Endodermal cell (in vitro differentiated cells): ENCODE measurements at regions not wholly inside any gene's neighbourhood (a gene's known extent, or its start where the extent isn't known, plus 50 kb on each side); places are given as distances from the start of the nearest gene placed in this dataset.

Experiments
- DNase-seq: peaks from one replicate; pipeline ENCODE4 v3.0.0-alpha.2; 2017
- H3K27ac ChIP-seq: 2 replicates; pipeline ENCODE4 v1.5.1; 2013; ENCODE audit warnings: mild to moderate bottlenecking, low read depth, low read length, moderate library complexity
- H3K27me3 ChIP-seq: 2 replicates; pipeline ENCODE4 v1.6.1; 2013; ENCODE audit warnings: mild to moderate bottlenecking, low read length, moderate library complexity; ENCODE audit not compliant: insufficient read depth, control insufficient read depth, poor library complexity, severe bottlenecking
- H3K36me3 ChIP-seq: 2 replicates; pipeline ENCODE4 v1.7.0; 2013; ENCODE audit warnings: mild to moderate bottlenecking, low read length, moderate library complexity; ENCODE audit not compliant: control insufficient read depth, insufficient read depth
- H3K4me1 ChIP-seq: one replicate; pipeline ENCODE4 v1.7.0; 2013; ENCODE audit warnings: low read length; ENCODE audit not compliant: control insufficient read depth, insufficient read depth
- H3K4me3 ChIP-seq: 2 replicates; pipeline ENCODE4 v1.5.1; 2013; ENCODE audit warnings: mild to moderate bottlenecking, low read length, moderate library complexity
- H3K9ac ChIP-seq: 2 replicates; pipeline ENCODE4 v1.6.1; 2013; ENCODE audit warnings: mild to moderate bottlenecking, low read length, moderate library complexity; ENCODE audit not compliant: poor library complexity, severe bottlenecking; ENCODE audit errors: extremely low read depth
- H3K9me3 ChIP-seq: 2 replicates; pipeline ENCODE4 v1.6.1; 2013; ENCODE audit warnings: mild to moderate bottlenecking, low read length, moderate library complexity; ENCODE audit not compliant: control insufficient read depth
- H3K27ac Mint-ChIP-seq: 2 replicates; pipeline ENCODE4 v1.8.0; 2020; ENCODE audit warnings: mixed read lengths
- H3K27me3 Mint-ChIP-seq: 2 replicates; pipeline ENCODE4 v1.8.0; 2021; ENCODE audit warnings: mild to moderate bottlenecking, mixed read lengths; ENCODE audit not compliant: insufficient read depth
- H3K36me3 Mint-ChIP-seq: 2 replicates; pipeline ENCODE4 v1.8.0; 2020; ENCODE audit warnings: low read depth, mixed read lengths
- H3K4me1 Mint-ChIP-seq: 2 replicates; pipeline ENCODE4 v1.8.0; 2020; ENCODE audit warnings: mixed read lengths
- H3K4me3 Mint-ChIP-seq: 2 replicates; pipeline ENCODE4 v1.8.0; 2020; ENCODE audit warnings: mild to moderate bottlenecking, moderate library complexity, mixed read lengths
- H3K9me3 Mint-ChIP-seq: 2 replicates; pipeline ENCODE4 v1.8.0; 2020; ENCODE audit warnings: mild to moderate bottlenecking, mixed read lengths
- CTCF ChIP-seq: fragments of 200-600 bp; sonication (generic); conservative IDR thresholded peaks from 2 replicates; pipeline ENCODE4 v1.5.0; 2021; ENCODE audit warnings: antibody characterized with exemption, mild to moderate bottlenecking
- WGBS, 2 experiments: methylation state at CpG; one replicate each; pipeline versions ENCODE4 v1.1.5 to v1.1.7; 2013; ENCODE audit warnings: missing lambda C conversion rate in 2 of 2, mixed read lengths in 1 of 2; ENCODE audit not compliant: insufficient coverage in 1 of 2, insufficient read length in 1 of 2; 5-methylcytosine and 5-hydroxymethylcytosine counted together

- no peak for TF ChIP-seq CTCF
- H3K4me3 ChIP-seq, result no peak overlapping the region
- H3K27ac ChIP-seq, result no peak overlapping the region
- H3K9me3 ChIP-seq, result peaks cover 11% of the 10 kb centered on the region
- H3K9ac ChIP-seq, result no peak overlapping the region
- Mint-ChIP-seq H3K9me3 (peaks cover 12% of the 10 kb centered on the region), H3K4me3 (no peak overlapping the region), H3K27me3 (no peaks in the 10 kb centered on the region), H3K4me1 (no peaks in the 10 kb centered on the region), H3K27ac (no peak overlapping the region), H3K36me3 (no peaks in the 10 kb centered on the region)
- 96 to 100% methylated on average over 1 to 2 of the region's 2 CpGs for WGBS, 2 experiments
- DNase-seq, result no peak
- no peaks in the 10 kb centered on the region for H3K36me3 ChIP-seq
- H3K27me3 ChIP-seq, result no peaks in the 10 kb centered on the region
- no peaks in the 10 kb centered on the region for H3K4me1 ChIP-seq
Observed at GRCh38 chr2:142484111-142484510, 353.3 kb upstream of the LRP1B start.

- peaks cover 12% of the 10 kb centered on the region for H3K9me3 Mint-ChIP-seq
- peaks cover 11% of the 10 kb centered on the region for H3K9me3 ChIP-seq
- 94% methylated on average over 1 of the region's 1 CpG; no CpG with 5 or more reads in 1 of the 2 experiments for WGBS, 2 experiments
- H3K4me1 ChIP-seq, result no peaks in the 10 kb centered on the region
- TF ChIP-seq CTCF, result no peak
- no peaks in the 10 kb centered on the region for H3K4me1 Mint-ChIP-seq
- no peak overlapping the region for H3K27ac ChIP-seq
- DNase-seq, result no peak
- no peaks in the 10 kb centered on the region for H3K27me3 ChIP-seq
- H3K27me3 Mint-ChIP-seq, result no peaks in the 10 kb centered on the region
- no peak overlapping the region for H3K4me3 ChIP-seq
- H3K9ac ChIP-seq, result no peak overlapping the region
- no peak overlapping the region for H3K4me3 Mint-ChIP-seq
- H3K36me3 Mint-ChIP-seq, result no peaks in the 10 kb centered on the region
- no peaks in the 10 kb centered on the region for H3K36me3 ChIP-seq
- no peak overlapping the region for H3K27ac Mint-ChIP-seq
Observed at GRCh38 chr2:142483653-142484052, 352.8 kb upstream of the LRP1B start.

GRCh38 chr2:142478206-142478605 is 347.4 kb upstream of the LRP1B start:
- Mint-ChIP-seq H3K4me1 (no peaks in the 10 kb centered on the region), H3K36me3 (no peaks in the 10 kb centered on the region), H3K4me3 (no peak overlapping the region), H3K27ac (no peak overlapping the region), H3K27me3 (no peaks in the 10 kb centered on the region), H3K9me3 (peaks cover 2% of the 10 kb centered on the region)
- H3K9ac ChIP-seq, result no peak overlapping the region
- no peaks in the 10 kb centered on the region for H3K9me3 ChIP-seq
- DNase-seq, result no peak
- no peak overlapping the region for H3K27ac ChIP-seq
- H3K27me3 ChIP-seq, result no peaks in the 10 kb centered on the region
- TF ChIP-seq CTCF, result no peak
- 90 to 100% methylated on average over 2 of the region's 2 CpGs for WGBS, 2 experiments
- no peaks in the 10 kb centered on the region for H3K4me1 ChIP-seq
- H3K4me3 ChIP-seq, result no peak overlapping the region
- H3K36me3 ChIP-seq, result no peaks in the 10 kb centered on the region
